CD4-positive, alpha-beta T cell (primary cell): ENCODE measurements at regions not wholly inside any gene's neighbourhood (a gene's known extent, or its start where the extent isn't known, plus 50 kb on each side); places are given as distances from the start of the nearest gene placed in this dataset.

Experiments
- ATAC-seq: fragments of 200-7000 bp; cut with Tn5 transposase; one replicate; pipeline ENCODE4 v1.10.0; 2022; ENCODE audit warnings: mild to moderate bottlenecking; ENCODE audit not compliant: poor library complexity
- CTCF ChIA-PET: fragments of 350-600 bp; sonication (Branson Sonifier 250); formaldehyde crosslinking; loops from one replicate; lab custom pipeline; 2021; ENCODE audit warnings: antibody characterized with exemption, inconsistent platforms; lab: Charles Lee
- POLR2A ChIA-PET: fragments of 350-600 bp; sonication (Branson Sonifier 250); formaldehyde crosslinking; loops from one replicate; lab custom pipeline; 2021; ENCODE audit warnings: antibody characterized with exemption, inconsistent platforms; lab: Charles Lee
- DNase-seq, 14 experiments: peaks; one replicate each; pipeline ENCODE4 v3.0.0-alpha.2; 2013 to 2020; ENCODE audit warnings: mixed read lengths in 2 of 14
- H3K27ac ChIP-seq, 2 donors: one replicate each; pipeline versions ENCODE4 v1.5.1 to v1.7.0; 2013; ENCODE audit warnings: low read length in 2 of 2, low read depth in 1 of 2, mild to moderate bottlenecking in 1 of 2
- H3K27me3 ChIP-seq, 2 experiments: 1 replicate in 1 of 2; 2 replicates in 1 of 2; pipeline versions ENCODE4 v1.6.1 to v1.7.0; 2013; ENCODE audit warnings: low read length in 2 of 2, control low read depth in 1 of 2, mild to moderate bottlenecking in 1 of 2, moderate library complexity in 1 of 2; ENCODE audit not compliant: insufficient read depth in 2 of 2, control insufficient read depth in 1 of 2
- H3K36me3 ChIP-seq: one replicate; pipeline ENCODE4 v1.6.1; 2013; ENCODE audit warnings: low read length, control low read depth; ENCODE audit not compliant: insufficient read depth
- H3K4me1 ChIP-seq: one replicate; pipeline ENCODE4 v1.6.1; 2013; ENCODE audit warnings: low read length, control low read depth; ENCODE audit not compliant: insufficient read depth
- H3K4me3 ChIP-seq: one replicate; pipeline ENCODE4 v1.5.1; 2013; ENCODE audit warnings: mild to moderate bottlenecking, low read length, moderate library complexity
- H3K9me3 ChIP-seq, 2 experiments: 1 replicate in 1 of 2; 2 replicates in 1 of 2; pipeline versions ENCODE4 v1.6.1 to v1.7.0; 2013; ENCODE audit warnings: low read length in 2 of 2, mild to moderate bottlenecking in 2 of 2, control low read depth in 1 of 2, moderate library complexity in 1 of 2; ENCODE audit not compliant: control insufficient read depth in 1 of 2, insufficient read depth in 1 of 2
- H3K27ac Mint-ChIP-seq: one replicate; pipeline ENCODE4 v1.8.0; 2020; ENCODE audit warnings: mixed read lengths
- H3K27me3 Mint-ChIP-seq: one replicate; pipeline ENCODE4 v1.8.0; 2021; ENCODE audit warnings: mixed read lengths
- H3K36me3 Mint-ChIP-seq: one replicate; pipeline ENCODE4 v1.8.0; 2021; ENCODE audit warnings: low read depth, mixed read lengths
- H3K4me1 Mint-ChIP-seq: one replicate; pipeline ENCODE4 v1.8.0; 2021; ENCODE audit warnings: low read depth, mixed read lengths
- H3K4me3 Mint-ChIP-seq: one replicate; pipeline ENCODE4 v1.8.0; 2020; ENCODE audit warnings: mild to moderate bottlenecking, mixed read lengths
- H3K9me3 Mint-ChIP-seq: one replicate; pipeline ENCODE4 v1.8.0; 2020; ENCODE audit warnings: mixed read lengths
- intact Hi-C, 2 experiments: fragments of 100-400 bp; cut with DNase I in 1 of 2; cut with micrococcal nuclease in 1 of 2; formaldehyde crosslinking; loops; one replicate each; pipeline versions ENCODE4 v1.15.1 to v1.9.0; 2023 to 2025; cut with DNase I, micrococcal nuclease
- TF ChIP-seq, protein P1 (sequence below): fragments of 200-600 bp; IDR thresholded peaks from one replicate; pipeline ENCODE4 v1.8.0; 2022; ENCODE audit warnings: antibody characterized with exemption, mild to moderate bottlenecking

DNA sequence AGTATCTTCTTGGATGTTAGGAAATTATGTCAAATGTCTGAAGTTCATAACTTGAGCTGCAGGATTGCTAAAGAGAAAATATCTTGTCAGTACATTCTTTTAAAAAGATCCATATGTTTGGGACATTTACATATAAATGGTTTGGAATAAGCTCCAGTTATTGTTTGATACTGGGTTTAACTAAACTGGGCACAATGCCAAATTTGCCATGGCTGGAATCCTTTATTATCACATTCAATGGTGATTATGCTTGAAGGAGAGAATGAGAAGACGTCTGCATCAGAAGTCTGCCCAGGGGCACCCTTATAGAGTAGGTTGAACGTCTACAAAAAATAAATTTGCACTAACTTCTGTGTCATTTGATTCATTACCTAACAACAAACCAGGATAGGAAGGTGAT lies 652.5 kb downstream of the AMY1C start:
- no peak overlapping the region for H3K27ac Mint-ChIP-seq
- no peaks in the 10 kb centered on the region for H3K27me3 Mint-ChIP-seq
- DNase-seq (no peak), ATAC-seq (no peak)
- Histone ChIP-seq H3K36me3 (no peaks in the 10 kb centered on the region), H3K4me1 (no peaks in the 10 kb centered on the region), H3K4me3 (no peak overlapping the region), H3K27ac (no peak overlapping the region), H3K27me3 (no peaks in the 10 kb centered on the region), H3K9me3 (peaks cover 4 to 9% of the 10 kb centered on the region in 2 experiments)
- no peak overlapping the region for H3K4me3 Mint-ChIP-seq
- TF ChIP-seq, protein P1, sequence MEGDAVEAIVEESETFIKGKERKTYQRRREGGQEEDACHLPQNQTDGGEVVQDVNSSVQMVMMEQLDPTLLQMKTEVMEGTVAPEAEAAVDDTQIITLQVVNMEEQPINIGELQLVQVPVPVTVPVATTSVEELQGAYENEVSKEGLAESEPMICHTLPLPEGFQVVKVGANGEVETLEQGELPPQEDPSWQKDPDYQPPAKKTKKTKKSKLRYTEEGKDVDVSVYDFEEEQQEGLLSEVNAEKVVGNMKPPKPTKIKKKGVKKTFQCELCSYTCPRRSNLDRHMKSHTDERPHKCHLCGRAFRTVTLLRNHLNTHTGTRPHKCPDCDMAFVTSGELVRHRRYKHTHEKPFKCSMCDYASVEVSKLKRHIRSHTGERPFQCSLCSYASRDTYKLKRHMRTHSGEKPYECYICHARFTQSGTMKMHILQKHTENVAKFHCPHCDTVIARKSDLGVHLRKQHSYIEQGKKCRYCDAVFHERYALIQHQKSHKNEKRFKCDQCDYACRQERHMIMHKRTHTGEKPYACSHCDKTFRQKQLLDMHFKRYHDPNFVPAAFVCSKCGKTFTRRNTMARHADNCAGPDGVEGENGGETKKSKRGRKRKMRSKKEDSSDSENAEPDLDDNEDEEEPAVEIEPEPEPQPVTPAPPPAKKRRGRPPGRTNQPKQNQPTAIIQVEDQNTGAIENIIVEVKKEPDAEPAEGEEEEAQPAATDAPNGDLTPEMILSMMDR, result no peak
- peaks cover 11% of the 10 kb centered on the region for H3K9me3 Mint-ChIP-seq
- POLR2A ChIA-PET, result no interaction called here
- no peaks in the 10 kb centered on the region for H3K4me1 Mint-ChIP-seq
- intact Hi-C loops, result no loop called here
- CTCF ChIA-PET, result no interaction called here
- no peaks in the 10 kb centered on the region for H3K36me3 Mint-ChIP-seq

DNA sequence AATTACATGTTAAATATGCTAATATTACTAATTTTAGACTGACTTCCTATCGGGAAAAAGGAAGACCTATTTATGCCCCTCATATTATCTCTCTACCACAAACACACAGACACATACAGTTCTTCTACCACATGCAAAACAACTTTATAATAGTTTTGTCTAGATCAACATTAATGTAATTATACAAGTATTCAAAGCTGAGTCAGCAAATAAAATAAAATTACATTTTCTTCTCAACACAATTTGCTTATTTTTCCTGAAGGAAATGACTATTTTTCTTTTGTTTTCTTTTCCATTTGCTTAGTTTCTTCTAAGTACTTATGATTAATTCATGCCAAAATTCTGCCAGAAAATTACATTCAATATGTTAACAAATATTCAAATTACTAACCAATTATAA lies 654.2 kb downstream of the AMY1C start:
- H3K27me3 ChIP-seq, result no peaks in the 10 kb centered on the region
- TF ChIP-seq, protein P1, result no peak
- ATAC-seq (no peak), DNase-seq (no peak)
- Mint-ChIP-seq H3K9me3 (peaks cover 15% of the 10 kb centered on the region), H3K27ac (no peak overlapping the region), H3K36me3 (no peaks in the 10 kb centered on the region), H3K4me1 (no peaks in the 10 kb centered on the region), H3K27me3 (no peaks in the 10 kb centered on the region), H3K4me3 (no peak overlapping the region)
- H3K27ac ChIP-seq, result no peak overlapping the region
- no peak overlapping the region for H3K4me3 ChIP-seq
- H3K36me3 ChIP-seq, result no peaks in the 10 kb centered on the region
- ChIA-PET CTCF (no interaction called here), POLR2A (no interaction called here)
- H3K4me1 ChIP-seq, result no peaks in the 10 kb centered on the region
- intact Hi-C loops, result no loop called here
- peaks cover 4 to 23% of the 10 kb centered on the region in 2 experiments for H3K9me3 ChIP-seq

DNA sequence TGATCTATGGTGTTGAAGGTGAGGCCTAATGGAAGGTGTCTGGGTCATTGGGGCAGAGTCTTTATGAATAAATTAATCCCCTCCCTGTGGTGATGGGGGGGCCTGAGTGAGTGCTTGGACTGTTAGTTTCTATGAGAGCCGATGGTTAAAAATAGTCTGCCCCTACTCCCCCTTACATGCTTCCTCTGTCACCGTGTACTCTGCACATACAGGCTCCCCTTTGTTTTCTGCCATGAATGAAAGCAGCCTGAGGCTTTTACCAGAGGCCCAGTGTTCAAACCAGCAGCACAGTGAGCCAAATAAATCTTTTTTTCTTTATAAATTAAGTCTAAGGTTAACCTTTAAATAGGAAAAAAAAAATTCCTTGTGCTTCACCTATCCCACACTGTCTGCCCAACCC lies 657.0 kb downstream of the AMY1C start:
- Histone ChIP-seq H3K4me1 (no peaks in the 10 kb centered on the region), H3K4me3 (no peak overlapping the region), H3K27me3 (no peaks in the 10 kb centered on the region), H3K36me3 (no peaks in the 10 kb centered on the region), H3K9me3 (peaks cover under 1 to 18% of the 10 kb centered on the region in 2 experiments), H3K27ac (no peak overlapping the region)
- POLR2A ChIA-PET, result no interaction called here
- no peak overlapping the region for H3K4me3 Mint-ChIP-seq
- intact Hi-C loops, result no loop called here
- ATAC-seq (no peak), DNase-seq (no peak)
- H3K27ac Mint-ChIP-seq, result no peak overlapping the region
- peaks cover 13% of the 10 kb centered on the region for H3K9me3 Mint-ChIP-seq
- no peaks in the 10 kb centered on the region for H3K36me3 Mint-ChIP-seq
- CTCF ChIA-PET, result no interaction called here
- no peaks in the 10 kb centered on the region for H3K4me1 Mint-ChIP-seq
- H3K27me3 Mint-ChIP-seq, result no peaks in the 10 kb centered on the region
- TF ChIP-seq, protein P1, result no peak
